Inferior parietal cortex (tissue), 1 donor: ENCODE measurements at regions not wholly inside any gene's neighbourhood (a gene's known extent, or its start where the extent isn't known, plus 50 kb on each side); places are given as distances from the start of the nearest gene placed in this dataset.

Source experiments
- DNase-seq: peaks from one replicate; pipeline ENCODE4 v3.0.0-alpha.2; 2016; ENCODE audit errors: extremely low spot score

GRCh38 chr10:110434489-110435096 lies 63.1 kb upstream of the DUSP5 start:
- DNase-seq, result no peak

GRCh38 chr10:110436554-110437350 lies 61.0 kb upstream of the DUSP5 start:
- no peak for DNase-seq

- DNase-seq, result no peak
These were observed 60.4 kb upstream of the DUSP5 start for GRCh38 chr10:110437351-110437605.

GRCh38 chr10:110437761-110438341 lies 59.9 kb upstream of the DUSP5 start:
- no peak for DNase-seq

GRCh38 chr10:110442746-110443145 lies 55.0 kb upstream of the DUSP5 start:
- no peak for DNase-seq

- no peak for DNase-seq
These were observed 54.3 kb upstream of the DUSP5 start for GRCh38 chr10:110443239-110444003.

- no peak for DNase-seq
These were observed 53.7 kb upstream of the DUSP5 start for GRCh38 chr10:110444004-110444337.

GRCh38 chr10:110445871-110446270 lies 51.8 kb upstream of the DUSP5 start:
- DNase-seq, result no peak

GRCh38 chr10:110446277-110446676 lies 51.4 kb upstream of the DUSP5 start:
- DNase-seq, result no peak

GRCh38 chr10:110446954-110447608 lies 50.6 kb upstream of the DUSP5 start:
- DNase-seq, result no peak

- no peak for DNase-seq
These were observed 49.8 kb upstream of the DUSP5 start for GRCh38 chr10:110447886-110448285.
